ENCODE measurements at regions not wholly inside any gene's neighbourhood (a gene's known extent, or its start where the extent isn't known, plus 50 kb on each side); places are given as distances from the start of the nearest gene placed in this dataset.

DNA sequence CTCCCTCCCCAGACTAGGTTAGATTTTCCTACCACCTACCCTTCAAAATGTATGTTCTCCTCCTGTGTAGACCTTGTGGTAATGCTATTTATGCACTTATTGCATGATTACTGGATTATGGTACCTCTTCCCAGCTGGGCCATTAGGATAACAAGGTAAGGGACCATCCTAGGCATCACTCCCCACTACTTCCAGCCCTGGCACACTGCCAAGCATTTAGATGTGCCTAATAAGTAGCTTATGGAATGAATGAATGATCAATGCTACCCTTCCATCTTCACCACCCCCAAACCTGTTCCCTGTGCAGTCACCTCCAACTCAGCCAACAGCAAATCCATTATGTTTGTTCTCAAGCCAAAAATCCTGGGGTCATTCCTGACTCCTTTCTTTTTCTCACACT, 93.4 kb downstream of the C1QL2 start:
- TF ChIP-seq, protein P1, sequence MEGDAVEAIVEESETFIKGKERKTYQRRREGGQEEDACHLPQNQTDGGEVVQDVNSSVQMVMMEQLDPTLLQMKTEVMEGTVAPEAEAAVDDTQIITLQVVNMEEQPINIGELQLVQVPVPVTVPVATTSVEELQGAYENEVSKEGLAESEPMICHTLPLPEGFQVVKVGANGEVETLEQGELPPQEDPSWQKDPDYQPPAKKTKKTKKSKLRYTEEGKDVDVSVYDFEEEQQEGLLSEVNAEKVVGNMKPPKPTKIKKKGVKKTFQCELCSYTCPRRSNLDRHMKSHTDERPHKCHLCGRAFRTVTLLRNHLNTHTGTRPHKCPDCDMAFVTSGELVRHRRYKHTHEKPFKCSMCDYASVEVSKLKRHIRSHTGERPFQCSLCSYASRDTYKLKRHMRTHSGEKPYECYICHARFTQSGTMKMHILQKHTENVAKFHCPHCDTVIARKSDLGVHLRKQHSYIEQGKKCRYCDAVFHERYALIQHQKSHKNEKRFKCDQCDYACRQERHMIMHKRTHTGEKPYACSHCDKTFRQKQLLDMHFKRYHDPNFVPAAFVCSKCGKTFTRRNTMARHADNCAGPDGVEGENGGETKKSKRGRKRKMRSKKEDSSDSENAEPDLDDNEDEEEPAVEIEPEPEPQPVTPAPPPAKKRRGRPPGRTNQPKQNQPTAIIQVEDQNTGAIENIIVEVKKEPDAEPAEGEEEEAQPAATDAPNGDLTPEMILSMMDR (IDR thresholded peaks at IDR 0.05) = no peak
- no peak for TF ChIP-seq POLR2A (IDR thresholded peaks at IDR 0.05)
